Hepatocyte (in vitro differentiated cells): ENCODE measurements at regions not wholly inside any gene's neighbourhood (a gene's known extent, or its start where the extent isn't known, plus 50 kb on each side); places are given as distances from the start of the nearest gene placed in this dataset.

ENCODE experiments used
- DNase-seq: peaks from one replicate; pipeline ENCODE4 v3.0.0-alpha.2; 2016; ENCODE audit warnings: low spot score
- H2AFZ ChIP-seq: fragments of 200-600 bp; sonication (generic); 2 replicates; pipeline ENCODE4 v1.6.0; 2016; ENCODE audit warnings: antibody characterized with exemption, mild to moderate bottlenecking
- H3K27ac ChIP-seq: fragments of 200-600 bp; sonication (generic); 2 replicates; pipeline ENCODE4 v1.5.1; 2016; ENCODE audit warnings: mild to moderate bottlenecking
- H3K27me3 ChIP-seq: fragments of 200-600 bp; sonication (generic); 2 replicates; pipeline ENCODE4 v1.6.1; 2016
- H3K36me3 ChIP-seq: fragments of 200-600 bp; sonication (generic); replicated peaks from 2 replicates; pipeline ENCODE4 v1.5.1; 2016; ENCODE audit warnings: low read depth; ENCODE audit not compliant: insufficient read depth
- H3K4me1 ChIP-seq: fragments of 200-600 bp; sonication (generic); 2 replicates; pipeline ENCODE4 v1.5.1; 2016; ENCODE audit warnings: mild to moderate bottlenecking, moderate library complexity; ENCODE audit not compliant: insufficient read depth
- H3K4me2 ChIP-seq: fragments of 200-600 bp; sonication (generic); 2 replicates; pipeline ENCODE4 v1.6.0; 2016
- H3K4me3 ChIP-seq: fragments of 200-600 bp; sonication (generic); 2 replicates; pipeline ENCODE4 v1.5.1; 2016; ENCODE audit warnings: mild to moderate bottlenecking
- H3K79me2 ChIP-seq: fragments of 200-600 bp; sonication (generic); 2 replicates; pipeline ENCODE4 v1.6.0; 2017; ENCODE audit warnings: mild to moderate bottlenecking
- H3K9me2 ChIP-seq: fragments of 200-600 bp; sonication (generic); replicated peaks from 2 replicates; pipeline ENCODE4 v1.6.0; 2017; ENCODE audit warnings: mild to moderate bottlenecking; ENCODE audit not compliant: insufficient read depth
- H3K9me3 ChIP-seq: fragments of 200-600 bp; sonication (generic); 2 replicates; pipeline ENCODE4 v1.5.1; 2016; ENCODE audit warnings: low read depth, mild to moderate bottlenecking
- H4K20me1 ChIP-seq: fragments of 200-600 bp; sonication (generic); 2 replicates; pipeline ENCODE4 v1.6.0; 2016; ENCODE audit warnings: mild to moderate bottlenecking; ENCODE audit not compliant: insufficient read depth, poor library complexity, severe bottlenecking
- CTCF ChIP-seq: fragments of 200-600 bp; sonication (generic); IDR thresholded peaks from 2 replicates; pipeline ENCODE4 v1.5.1; 2016; ENCODE audit warnings: antibody characterized with exemption, mild to moderate bottlenecking; ENCODE audit not compliant: poor library complexity
- EZH2 ChIP-seq: fragments of 200-600 bp; sonication (generic); IDR thresholded peaks from 2 replicates; pipeline ENCODE4 v1.6.1; 2016; ENCODE audit warnings: antibody characterized with exemption, mild to moderate bottlenecking, borderline replicate concordance
- EZH2phosphoT487 ChIP-seq: fragments of 200-600 bp; sonication (generic); IDR thresholded peaks from one replicate; pipeline ENCODE4 v1.6.1; 2018; ENCODE audit warnings: antibody characterized with exemption, mild to moderate bottlenecking, low read depth, moderate library complexity; ENCODE audit not compliant: unreplicated experiment, severe bottlenecking
- WGBS: methylation state at CpG from one replicate; pipeline ENCODE4 v1.1.6; 2016; ENCODE audit warnings: low lambda C conversion rate; ENCODE audit errors: missing lambda C conversion rate; 5-methylcytosine and 5-hydroxymethylcytosine counted together

- Histone ChIP-seq H2AFZ (no peak overlapping the region), H3K9me3 (no peaks in the 10 kb centered on the region), H3K27ac (no peak overlapping the region), H3K4me3 (no peak overlapping the region), H4K20me1 (no peaks in the 10 kb centered on the region), H3K27me3 (no peaks in the 10 kb centered on the region), H3K9me2 (no peaks in the 10 kb centered on the region), H3K36me3 (no peaks in the 10 kb centered on the region), H3K79me2 (no peaks in the 10 kb centered on the region), H3K4me2 (no peak overlapping the region), H3K4me1 (peaks cover 14% of the 10 kb centered on the region)
- 63% methylated on average over 3 of the region's 3 CpGs for WGBS
- TF ChIP-seq CTCF, result no peak
- no peak for TF ChIP-seq EZH2
- no peak for TF ChIP-seq EZH2phosphoT487
- DNase-seq, result no peak
These were observed 76.7 kb downstream of the RND3 start for GRCh38 chr2:150410809-150411208.

GRCh38 chr2:150409196-150409595 lies 78.3 kb downstream of the RND3 start:
- H3K27ac ChIP-seq, result peak overlapping the region; percentile 30
- DNase-seq, result no peak
- no peak overlapping the region for H2AFZ ChIP-seq
- no peaks in the 10 kb centered on the region for H3K36me3 ChIP-seq
- 33% methylated on average over 2 of the region's 2 CpGs for WGBS
- no peak for TF ChIP-seq EZH2phosphoT487
- no peak for TF ChIP-seq EZH2
- no peaks in the 10 kb centered on the region for H4K20me1 ChIP-seq
- no peaks in the 10 kb centered on the region for H3K27me3 ChIP-seq
- peaks cover 14% of the 10 kb centered on the region for H3K4me1 ChIP-seq
- H3K79me2 ChIP-seq, result no peaks in the 10 kb centered on the region
- no peak overlapping the region for H3K4me2 ChIP-seq
- H3K9me2 ChIP-seq, result no peaks in the 10 kb centered on the region
- no peak overlapping the region for H3K4me3 ChIP-seq
- H3K9me3 ChIP-seq, result no peaks in the 10 kb centered on the region

- H3K4me3 ChIP-seq, result no peak overlapping the region
- DNase-seq, result no peak
- H3K27ac ChIP-seq, result no peak overlapping the region
- WGBS, result 96% methylated on average over 3 of the region's 3 CpGs
- no peaks in the 10 kb centered on the region for H3K27me3 ChIP-seq
- TF ChIP-seq CTCF (no peak), EZH2phosphoT487 (no peak), EZH2 (no peak)
- H3K9me3 ChIP-seq, result no peaks in the 10 kb centered on the region
- H3K4me2 ChIP-seq, result no peak overlapping the region
- H3K4me1 ChIP-seq, result peaks cover 7% of the 10 kb centered on the region
- H3K79me2 ChIP-seq, result no peaks in the 10 kb centered on the region
- no peaks in the 10 kb centered on the region for H3K9me2 ChIP-seq
- no peak overlapping the region for H2AFZ ChIP-seq
- H4K20me1 ChIP-seq, result no peaks in the 10 kb centered on the region
- no peaks in the 10 kb centered on the region for H3K36me3 ChIP-seq
These were observed 83.3 kb downstream of the RND3 start for GRCh38 chr2:150404147-150404546.

- Histone ChIP-seq H3K27me3 (no peaks in the 10 kb centered on the region), H3K27ac (no peak overlapping the region), H3K9me3 (no peaks in the 10 kb centered on the region), H3K4me1 (peaks cover under 1% of the 10 kb centered on the region), H3K4me2 (peak overlapping the region; percentile 54), H2AFZ (no peak overlapping the region), H4K20me1 (no peaks in the 10 kb centered on the region), H3K79me2 (no peaks in the 10 kb centered on the region), H3K36me3 (no peaks in the 10 kb centered on the region), H3K9me2 (no peaks in the 10 kb centered on the region), H3K4me3 (no peak overlapping the region)
- no peak for TF ChIP-seq CTCF
- no peak for TF ChIP-seq EZH2
- no peak for TF ChIP-seq EZH2phosphoT487
- WGBS, result 62% methylated on average over 2 of the region's 2 CpGs
- DNase-seq, result no peak
These were observed 84.0 kb downstream of the RND3 start for GRCh38 chr2:150403457-150403856.
